ENCODE measurements at regions not wholly inside any gene's neighbourhood (a gene's known extent, or its start where the extent isn't known, plus 50 kb on each side); places are given as distances from the start of the nearest gene placed in this dataset.

GRCh38 chr4:58617226-58617625 lies 1507.0 kb upstream of the IGFBP7 start:
- Histone ChIP-seq H3K4me1 (ENCODE audit: control insufficient read depth, insufficient read depth, low read length) (no peaks in the 10 kb centered on the region), H3K9me3 (ENCODE audit: control insufficient read depth, insufficient read depth, low read depth, low read length) (peaks cover 26% of the 10 kb centered on the region), H3K27ac (ENCODE audit: low read depth, low read length) (no peak overlapping the region), H3K4me3 (ENCODE audit: low read depth, low read length) (no peak overlapping the region), H3K27me3 (ENCODE audit: control insufficient read depth, insufficient read depth, low read length) (no peaks in the 10 kb centered on the region), H3K9ac (ENCODE audit: low read length) (no peak overlapping the region), H3K36me3 (ENCODE audit: control insufficient read depth, insufficient read depth, low read length) (no peaks in the 10 kb centered on the region)

- Histone ChIP-seq H3K27ac (ENCODE audit: low read depth, low read length) (no peak overlapping the region), H3K36me3 (ENCODE audit: control insufficient read depth, insufficient read depth, low read length) (no peaks in the 10 kb centered on the region), H3K27me3 (ENCODE audit: control insufficient read depth, insufficient read depth, low read length) (no peaks in the 10 kb centered on the region), H3K4me3 (ENCODE audit: low read depth, low read length) (no peak overlapping the region), H3K4me1 (ENCODE audit: control insufficient read depth, insufficient read depth, low read length) (no peaks in the 10 kb centered on the region), H3K9me3 (ENCODE audit: control insufficient read depth, insufficient read depth, low read depth, low read length) (no peaks in the 10 kb centered on the region), H3K9ac (ENCODE audit: low read length) (no peak overlapping the region)
Observed at GRCh38 chr4:58611012-58611411, 1500.8 kb upstream of the IGFBP7 start.

- peaks cover 17% of the 10 kb centered on the region; the same call in 1 of the 2 replicates for H3K4me1 ChIP-seq (ENCODE audit: control insufficient read depth, insufficient read depth, low read length)
- H3K27ac ChIP-seq (ENCODE audit: low read depth, low read length) = no peak overlapping the region
- no peak overlapping the region for H3K9ac ChIP-seq (ENCODE audit: low read length)
- H3K27me3 ChIP-seq (ENCODE audit: control insufficient read depth, insufficient read depth, low read length) = no peaks in the 10 kb centered on the region
- H3K9me3 ChIP-seq (ENCODE audit: control insufficient read depth, insufficient read depth, low read depth, low read length) = no peaks in the 10 kb centered on the region; the same call in 1 of the 2 replicates
- H3K4me3 ChIP-seq (ENCODE audit: low read depth, low read length) = no peak overlapping the region
- H3K36me3 ChIP-seq (ENCODE audit: control insufficient read depth, insufficient read depth, low read length) = no peaks in the 10 kb centered on the region
Observed at GRCh38 chr4:58606303-58606702, 1496.1 kb upstream of the IGFBP7 start.

GRCh38 chr4:58603951-58604350 lies 1493.8 kb upstream of the IGFBP7 start:
- H3K9me3 ChIP-seq (ENCODE audit: control insufficient read depth, insufficient read depth, low read depth, low read length) = no peaks in the 10 kb centered on the region; the same call in 1 of the 2 replicates
- H3K27me3 ChIP-seq (ENCODE audit: control insufficient read depth, insufficient read depth, low read length) = no peaks in the 10 kb centered on the region
- H3K36me3 ChIP-seq (ENCODE audit: control insufficient read depth, insufficient read depth, low read length) = no peaks in the 10 kb centered on the region
- H3K27ac ChIP-seq (ENCODE audit: low read depth, low read length) = 0 out of 2 replicates have a peak overlapping the region, but pooled peaks have one; percentile 49
- H3K4me1 ChIP-seq (ENCODE audit: control insufficient read depth, insufficient read depth, low read length) = peaks cover 27% of the 10 kb centered on the region; the same call in 1 of the 2 replicates
- H3K9ac ChIP-seq (ENCODE audit: low read length) = no peak overlapping the region
- no peak overlapping the region for H3K4me3 ChIP-seq (ENCODE audit: low read depth, low read length)

GRCh38 chr4:58602731-58603359 lies 1492.7 kb upstream of the IGFBP7 start:
- Histone ChIP-seq H3K9ac (ENCODE audit: low read length) (no peak overlapping the region), H3K27me3 (ENCODE audit: control insufficient read depth, insufficient read depth, low read length) (no peaks in the 10 kb centered on the region), H3K36me3 (ENCODE audit: control insufficient read depth, insufficient read depth, low read length) (no peaks in the 10 kb centered on the region), H3K4me3 (ENCODE audit: low read depth, low read length) (no peak overlapping the region), H3K27ac (ENCODE audit: low read depth, low read length) (peak overlapping the region; percentile 49), H3K4me1 (ENCODE audit: control insufficient read depth, insufficient read depth, low read length) (peaks cover 27% of the 10 kb centered on the region; the same call in 1 of the 2 replicates), H3K9me3 (ENCODE audit: control insufficient read depth, insufficient read depth, low read depth, low read length) (no peaks in the 10 kb centered on the region; the same call in 1 of the 2 replicates)

- no peak overlapping the region for H3K4me3 ChIP-seq (ENCODE audit: low read depth, low read length)
- no peaks in the 10 kb centered on the region for H3K27me3 ChIP-seq (ENCODE audit: control insufficient read depth, insufficient read depth, low read length)
- H3K27ac ChIP-seq (ENCODE audit: low read depth, low read length) = peak overlapping the region; percentile 49
- peaks cover 30% of the 10 kb centered on the region; the same call in 1 of the 2 replicates for H3K4me1 ChIP-seq (ENCODE audit: control insufficient read depth, insufficient read depth, low read length)
- no peaks in the 10 kb centered on the region for H3K36me3 ChIP-seq (ENCODE audit: control insufficient read depth, insufficient read depth, low read length)
- no peak overlapping the region for H3K9ac ChIP-seq (ENCODE audit: low read length)
- H3K9me3 ChIP-seq (ENCODE audit: control insufficient read depth, insufficient read depth, low read depth, low read length) = no peaks in the 10 kb centered on the region; the same call in 1 of the 2 replicates
Observed at GRCh38 chr4:58602022-58602421, 1491.8 kb upstream of the IGFBP7 start.

GRCh38 chr4:58600290-58600689 lies 1490.1 kb upstream of the IGFBP7 start:
- no peaks in the 10 kb centered on the region for H3K36me3 ChIP-seq (ENCODE audit: control insufficient read depth, insufficient read depth, low read length)
- no peak overlapping the region for H3K4me3 ChIP-seq (ENCODE audit: low read depth, low read length)
- H3K27ac ChIP-seq (ENCODE audit: low read depth, low read length) = peak overlapping the region; percentile 70; the same call in 1 of the 2 replicates

GRCh38 chr4:58590722-58591121 lies 1480.5 kb upstream of the IGFBP7 start:
- no peaks in the 10 kb centered on the region for H3K36me3 ChIP-seq (ENCODE audit: control insufficient read depth, insufficient read depth, low read length)
- no peak overlapping the region for H3K4me3 ChIP-seq (ENCODE audit: low read depth, low read length)
- H3K27ac ChIP-seq (ENCODE audit: low read depth, low read length) = no peak overlapping the region
- H3K27me3 ChIP-seq (ENCODE audit: control insufficient read depth, insufficient read depth, low read length) = no peaks in the 10 kb centered on the region
- no peaks in the 10 kb centered on the region for H3K9me3 ChIP-seq (ENCODE audit: control insufficient read depth, insufficient read depth, low read depth, low read length)
- H3K9ac ChIP-seq (ENCODE audit: low read length) = no peak overlapping the region
- H3K4me1 ChIP-seq (ENCODE audit: control insufficient read depth, insufficient read depth, low read length) = no peaks in the 10 kb centered on the region

More at GRCh38 chr4:58600290-58600689, 1490.1 kb upstream of the IGFBP7 start:
- H3K4me1 ChIP-seq (ENCODE audit: control insufficient read depth, insufficient read depth, low read length) = peaks cover 37% of the 10 kb centered on the region; the same call in 1 of the 2 replicates
- no peaks in the 10 kb centered on the region for H3K27me3 ChIP-seq (ENCODE audit: control insufficient read depth, insufficient read depth, low read length)
- no peaks in the 10 kb centered on the region; the same call in 1 of the 2 replicates for H3K9me3 ChIP-seq (ENCODE audit: control insufficient read depth, insufficient read depth, low read depth, low read length)
- H3K9ac ChIP-seq (ENCODE audit: low read length) = no peak overlapping the region

- Histone ChIP-seq H3K9me3 (ENCODE audit: control insufficient read depth, insufficient read depth, low read depth, low read length) (no peaks in the 10 kb centered on the region), H3K9ac (ENCODE audit: low read length) (no peak overlapping the region), H3K27ac (ENCODE audit: low read depth, low read length) (no peak overlapping the region), H3K4me1 (ENCODE audit: control insufficient read depth, insufficient read depth, low read length) (no peaks in the 10 kb centered on the region), H3K27me3 (ENCODE audit: control insufficient read depth, insufficient read depth, low read length) (no peaks in the 10 kb centered on the region), H3K36me3 (ENCODE audit: control insufficient read depth, insufficient read depth, low read length) (no peaks in the 10 kb centered on the region), H3K4me3 (ENCODE audit: low read depth, low read length) (no peak overlapping the region)
Observed at GRCh38 chr4:58587856-58588255, 1477.7 kb upstream of the IGFBP7 start.

- peaks cover 6% of the 10 kb centered on the region for H3K4me1 ChIP-seq (ENCODE audit: control insufficient read depth, insufficient read depth, low read length)
- no peaks in the 10 kb centered on the region for H3K27me3 ChIP-seq (ENCODE audit: control insufficient read depth, insufficient read depth, low read length)
- peaks cover 6% of the 10 kb centered on the region for H3K9me3 ChIP-seq (ENCODE audit: control insufficient read depth, insufficient read depth, low read depth, low read length)
- no peak overlapping the region for H3K4me3 ChIP-seq (ENCODE audit: low read depth, low read length)
- no peak overlapping the region for H3K27ac ChIP-seq (ENCODE audit: low read depth, low read length)
- H3K36me3 ChIP-seq (ENCODE audit: control insufficient read depth, insufficient read depth, low read length) = no peaks in the 10 kb centered on the region
- H3K9ac ChIP-seq (ENCODE audit: low read length) = no peak overlapping the region
Observed at GRCh38 chr4:58566260-58566659, 1456.1 kb upstream of the IGFBP7 start.

- Histone ChIP-seq H3K9ac (ENCODE audit: low read length) (no peak overlapping the region), H3K36me3 (ENCODE audit: control insufficient read depth, insufficient read depth, low read length) (no peaks in the 10 kb centered on the region), H3K27ac (ENCODE audit: low read depth, low read length) (no peak overlapping the region), H3K4me3 (ENCODE audit: low read depth, low read length) (no peak overlapping the region), H3K4me1 (ENCODE audit: control insufficient read depth, insufficient read depth, low read length) (peaks cover 6% of the 10 kb centered on the region), H3K9me3 (ENCODE audit: control insufficient read depth, insufficient read depth, low read depth, low read length) (peaks cover under 1% of the 10 kb centered on the region; the same call in 1 of the 2 replicates), H3K27me3 (ENCODE audit: control insufficient read depth, insufficient read depth, low read length) (no peaks in the 10 kb centered on the region)
Observed at GRCh38 chr4:58564695-58565475, 1454.7 kb upstream of the IGFBP7 start.
